Endothelial cell of umbilical vein (primary cell): ENCODE measurements at regions not wholly inside any gene's neighbourhood (a gene's known extent, or its start where the extent isn't known, plus 50 kb on each side); places are given as distances from the start of the nearest gene placed in this dataset.

Source experiments
- BruUV-seq: library from RNA; stranded (reverse); fragments of 400-500 nt; replicated peaks from 2 replicates; lab custom pipeline; 2021; lab: Mats Ljungman, UMichigan
- CTCF ChIA-PET: fragments of 300-600, 350-600 bp; sonication (Branson Sonifier 250); formaldehyde crosslinking; loops from one replicate; lab custom pipeline; 2021; ENCODE audit warnings: antibody characterized with exemption, inconsistent platforms; lab: Charles Lee
- POLR2A ChIA-PET: fragments of 300-600, 350-600 bp; sonication (Branson Sonifier 250); formaldehyde crosslinking; loops from one replicate; lab custom pipeline; 2021; ENCODE audit warnings: antibody characterized with exemption, inconsistent platforms; lab: Charles Lee
- DNase-seq: peaks from one replicate; pipeline ENCODE4 v3.0.0-alpha.2; 2011; ENCODE audit warnings: low read depth, low spot score
- FAIRE-seq: peaks from 2 replicates; lab custom pipeline; 2011; peaks lifted over from hg19 to GRCh38; lab: Jason Lieb, UNC
- H2AFZ ChIP-seq: 2 replicates; pipeline ENCODE4 v1.6.0; 2012; ENCODE audit warnings: low read depth, low read length, control low read depth, inconsistent platforms
- H3K27ac ChIP-seq: 2 replicates; pipeline ENCODE4 v1.5.1; 2011; ENCODE audit warnings: low read depth, mild to moderate bottlenecking, control low read depth, low read length, moderate library complexity; ENCODE audit not compliant: insufficient read depth
- H3K27me3 ChIP-seq, 2 experiments: 2 replicates each; pipeline versions ENCODE4 v1.6.0 to v1.6.1; 2011; ENCODE audit warnings: low read length in 2 of 2, mixed read lengths in 1 of 2; ENCODE audit not compliant: control insufficient read depth in 2 of 2, insufficient read depth in 2 of 2
- H3K36me3 ChIP-seq, 2 experiments: 2 replicates in 1 of 2; 3 replicates in 1 of 2; pipeline ENCODE4 v1.5.1; 2011; ENCODE audit warnings: low read length in 2 of 2, mild to moderate bottlenecking in 1 of 2, moderate library complexity in 1 of 2; ENCODE audit not compliant: control insufficient read depth in 2 of 2, insufficient read depth in 2 of 2; ENCODE audit errors: extremely low read depth in 1 of 2
- H3K4me1 ChIP-seq: 3 replicates; pipeline ENCODE4 v1.5.1; 2011; ENCODE audit warnings: mild to moderate bottlenecking, low read length; ENCODE audit not compliant: control insufficient read depth, insufficient read depth; ENCODE audit errors: extremely low read depth
- H3K4me2 ChIP-seq: 2 replicates; pipeline ENCODE4 v1.6.1; 2011; ENCODE audit warnings: low read length, control low read depth, mixed read lengths; ENCODE audit not compliant: insufficient read depth
- H3K4me3 ChIP-seq, 3 experiments: fragments of 200-600 bp in 1 of 3; sonication (generic), shearing (Covaris generic) in 1 of 3; replicated peaks in 1 of 3; 2 replicates each; pipeline ENCODE4 v1.5.1; 2011 to 2016; ENCODE audit warnings: control low read depth in 3 of 3, low read length in 3 of 3, mild to moderate bottlenecking in 2 of 3, inconsistent platforms in 1 of 3, low read depth in 1 of 3, moderate library complexity in 1 of 3; ENCODE audit not compliant: insufficient read depth in 1 of 3
- H3K79me2 ChIP-seq: 2 replicates; pipeline ENCODE4 v1.6.0; 2012; ENCODE audit warnings: low read length, inconsistent platforms; ENCODE audit not compliant: control insufficient read depth, insufficient read depth
- H3K9ac ChIP-seq: replicated peaks from 2 replicates; pipeline ENCODE3; 2011; ENCODE audit warnings: low read length, control low read depth; ENCODE audit not compliant: insufficient read depth; ENCODE audit errors: extremely low read depth
- H3K9me1 ChIP-seq: replicated peaks from 3 replicates; pipeline ENCODE4 v1.6.0; 2011; ENCODE audit warnings: mild to moderate bottlenecking, low read length; ENCODE audit not compliant: control insufficient read depth, insufficient read depth; ENCODE audit errors: extremely low read depth
- H3K9me3 ChIP-seq: replicated peaks from 2 replicates; pipeline ENCODE4 v1.5.1; 2012; ENCODE audit warnings: low read length, inconsistent platforms; ENCODE audit not compliant: control insufficient read depth, insufficient read depth
- H4K20me1 ChIP-seq: replicated peaks from 2 replicates; pipeline ENCODE3; 2011; ENCODE audit warnings: mild to moderate bottlenecking, low read length; ENCODE audit not compliant: control insufficient read depth, insufficient read depth; ENCODE audit errors: extremely low read depth
- EZH2 ChIP-seq: IDR thresholded peaks from 2 replicates; pipeline ENCODE4 v1.6.1; 2012; ENCODE audit warnings: borderline replicate concordance, low read depth, mild to moderate bottlenecking, moderate library complexity, low read length, inconsistent platforms; ENCODE audit not compliant: severe bottlenecking
- FOS ChIP-seq: IDR thresholded peaks from 2 replicates; pipeline ENCODE4 v1.6.1; 2011; ENCODE audit warnings: mild to moderate bottlenecking, low read length, moderate library complexity, borderline replicate concordance; ENCODE audit not compliant: insufficient read depth
- GATA2 ChIP-seq: IDR thresholded peaks from 2 replicates; pipeline ENCODE4 v1.7.0; 2011; ENCODE audit warnings: low read depth, mild to moderate bottlenecking, moderate library complexity, mixed read lengths, low read length; ENCODE audit not compliant: insufficient read length, insufficient read depth
- JUN ChIP-seq: IDR thresholded peaks from 2 replicates; pipeline ENCODE4 v1.6.1; 2011; ENCODE audit warnings: borderline replicate concordance, low read depth; ENCODE audit not compliant: insufficient read length, insufficient read depth
- MYC ChIP-seq: IDR thresholded peaks from one replicate; pipeline ENCODE4 v1.6.1; 2011; ENCODE audit warnings: mild to moderate bottlenecking, low read depth, low read length
- POLR2A ChIP-seq: IDR thresholded peaks from 2 replicates; pipeline ENCODE4 v1.6.1; 2012; ENCODE audit warnings: low read depth, mild to moderate bottlenecking, control low read depth, low read length
- POLR2AphosphoS5 ChIP-seq: IDR thresholded peaks from 2 replicates; pipeline ENCODE4 v1.6.1; 2012; ENCODE audit warnings: low read depth, mild to moderate bottlenecking, control low read depth, low read length, moderate library complexity; ENCODE audit not compliant: insufficient read depth
- dilution Hi-C: fragments of 300-500 bp; cut with MboI; formaldehyde crosslinking; loops from one replicate; pipeline ENCODE4 v1.15.0; 2019; ENCODE audit warnings: low sequenced_read_pairs; ENCODE audit not compliant: extremely low pct_ligation_motif_present
- intact Hi-C: fragments of 100-400 bp; cut with micrococcal nuclease; formaldehyde crosslinking; loops from one replicate; pipeline ENCODE4 v1.10.0; 2022
- TF ChIP-seq, protein P1 (sequence below), 2 donors: IDR thresholded peaks; 1 replicate in 1 of 2; 2 replicates in 1 of 2; pipeline ENCODE4 v1.5.1; 2011; ENCODE audit warnings: low read length in 2 of 2, mild to moderate bottlenecking in 2 of 2, moderate library complexity in 2 of 2, control low read depth in 1 of 2, inconsistent platforms in 1 of 2, low read depth in 1 of 2; ENCODE audit not compliant: insufficient read depth in 1 of 2; ENCODE audit errors: extremely low read depth in 1 of 2
- TF ChIP-seq, protein P2 (sequence below): IDR thresholded peaks from 2 replicates; pipeline ENCODE4 v1.6.1; 2011; ENCODE audit not compliant: insufficient read depth, insufficient read length

- H3K36me3 ChIP-seq, result no peaks in the 10 kb centered on the region
- intact Hi-C loops, result no loop called here
- H3K79me2 ChIP-seq, result no peaks in the 10 kb centered on the region
- no peaks in the 10 kb centered on the region for H4K20me1 ChIP-seq
- no peak for DNase-seq
- BruUV-seq, result no TSS peak
- no peak overlapping the region for H3K4me3 ChIP-seq
- no peak overlapping the region for H3K27ac ChIP-seq
- no peaks in the 10 kb centered on the region for H3K9me3 ChIP-seq
- ChIA-PET POLR2A (no interaction called here), CTCF (interaction anchor here (2.7 kb wide), 1 partner anchor 17 kb away, joined by 6 read pairs; no protein-coding TSS in a partner anchor)
- no peak overlapping the region for H2AFZ ChIP-seq
- dilution Hi-C loops, result no loop called here
- H3K4me1 ChIP-seq, result no peaks in the 10 kb centered on the region
- no peak overlapping the region for H3K9ac ChIP-seq
- no peak for TF ChIP-seq FOS
- TF ChIP-seq MYC, result no peak
- TF ChIP-seq, protein P1, sequence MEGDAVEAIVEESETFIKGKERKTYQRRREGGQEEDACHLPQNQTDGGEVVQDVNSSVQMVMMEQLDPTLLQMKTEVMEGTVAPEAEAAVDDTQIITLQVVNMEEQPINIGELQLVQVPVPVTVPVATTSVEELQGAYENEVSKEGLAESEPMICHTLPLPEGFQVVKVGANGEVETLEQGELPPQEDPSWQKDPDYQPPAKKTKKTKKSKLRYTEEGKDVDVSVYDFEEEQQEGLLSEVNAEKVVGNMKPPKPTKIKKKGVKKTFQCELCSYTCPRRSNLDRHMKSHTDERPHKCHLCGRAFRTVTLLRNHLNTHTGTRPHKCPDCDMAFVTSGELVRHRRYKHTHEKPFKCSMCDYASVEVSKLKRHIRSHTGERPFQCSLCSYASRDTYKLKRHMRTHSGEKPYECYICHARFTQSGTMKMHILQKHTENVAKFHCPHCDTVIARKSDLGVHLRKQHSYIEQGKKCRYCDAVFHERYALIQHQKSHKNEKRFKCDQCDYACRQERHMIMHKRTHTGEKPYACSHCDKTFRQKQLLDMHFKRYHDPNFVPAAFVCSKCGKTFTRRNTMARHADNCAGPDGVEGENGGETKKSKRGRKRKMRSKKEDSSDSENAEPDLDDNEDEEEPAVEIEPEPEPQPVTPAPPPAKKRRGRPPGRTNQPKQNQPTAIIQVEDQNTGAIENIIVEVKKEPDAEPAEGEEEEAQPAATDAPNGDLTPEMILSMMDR (IDR thresholded peaks at IDR 0.05; ENCODE audit: extremely low read depth in 1 of 2, insufficient read depth in 1 of 2, low read depth in 1 of 2, low read length in 2 of 2), result no peak
- no peak for TF ChIP-seq JUN
- TF ChIP-seq POLR2AphosphoS5, result no peak
- no peak for TF ChIP-seq POLR2A
- TF ChIP-seq, protein P2, sequence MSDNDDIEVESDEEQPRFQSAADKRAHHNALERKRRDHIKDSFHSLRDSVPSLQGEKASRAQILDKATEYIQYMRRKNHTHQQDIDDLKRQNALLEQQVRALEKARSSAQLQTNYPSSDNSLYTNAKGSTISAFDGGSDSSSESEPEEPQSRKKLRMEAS, result no peak
- no peak for TF ChIP-seq GATA2
- TF ChIP-seq EZH2, result no peak
- H3K9me1 ChIP-seq, result no peaks in the 10 kb centered on the region
- no peak overlapping the region for H3K4me2 ChIP-seq
- FAIRE-seq, result no peak
- peaks cover 3 to 6% of the 10 kb centered on the region in 2 experiments for H3K27me3 ChIP-seq
Measured at GRCh38 chr10:33465747-33466146, 131.3 kb upstream of the NRP1 start.
